Daoy (cell line): ENCODE measurements at regions not wholly inside any gene's neighbourhood (a gene's known extent, or its start where the extent isn't known, plus 50 kb on each side); places are given as distances from the start of the nearest gene placed in this dataset.
A peak's percentile ranks its signal among the peaks of the same experiment; 100 is the strongest.

Experiments used
- DNase-seq: peaks from one replicate; pipeline ENCODE4 v3.0.0-alpha.2; 2015; ENCODE audit warnings: low read depth

DNA sequence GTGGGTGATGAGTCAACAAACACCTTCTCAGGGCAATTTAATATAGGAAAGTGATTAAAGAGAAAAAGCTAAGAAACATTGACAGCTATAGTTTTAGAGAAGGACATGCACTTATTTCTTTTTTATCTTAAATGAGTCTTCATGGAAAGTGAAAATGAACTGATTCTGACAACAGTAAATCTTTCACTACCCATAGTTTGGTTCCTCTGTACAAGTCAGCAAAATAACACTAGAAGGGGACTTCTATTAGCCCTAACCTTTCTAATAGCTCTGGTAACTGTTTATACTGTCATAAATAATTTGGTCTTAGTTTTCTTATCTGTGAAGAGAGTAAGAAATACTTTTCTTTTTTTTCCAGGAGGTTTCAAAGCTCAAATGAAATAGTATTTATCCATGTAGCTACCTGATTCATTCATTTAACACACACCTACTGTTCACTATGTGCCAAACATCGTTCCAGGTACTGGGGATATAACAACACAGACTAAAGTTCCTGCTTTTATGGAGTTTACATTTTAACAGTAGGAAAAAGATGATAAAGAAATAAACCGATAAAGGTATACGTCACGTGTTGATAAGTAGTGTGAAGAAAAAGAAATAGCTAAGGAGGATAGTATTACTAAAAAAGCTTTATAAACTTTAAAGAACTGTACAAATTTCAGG is 148.2 kb downstream of the PCSK1 start:
- no peak for DNase-seq

DNA sequence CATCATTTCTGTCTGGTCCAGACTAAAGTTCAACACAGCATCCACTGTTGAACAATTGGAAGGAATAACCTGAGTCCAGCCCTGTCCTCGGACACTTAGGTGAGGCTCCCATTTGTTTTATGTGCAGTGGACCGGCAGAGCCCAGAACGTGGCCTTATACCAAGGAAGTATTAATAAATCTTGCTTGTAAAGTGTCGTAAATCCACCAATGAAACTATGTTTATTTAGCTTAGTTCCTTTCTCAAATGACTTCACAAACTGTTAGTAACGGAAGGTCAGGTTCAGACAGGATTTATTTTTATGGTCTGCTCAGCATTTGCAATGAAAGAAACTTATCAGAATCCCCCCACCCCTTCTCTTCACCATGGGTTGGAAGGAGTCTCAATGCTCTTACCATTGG is 149.5 kb downstream of the PCSK1 start:
- DNase-seq = no peak

DNA sequence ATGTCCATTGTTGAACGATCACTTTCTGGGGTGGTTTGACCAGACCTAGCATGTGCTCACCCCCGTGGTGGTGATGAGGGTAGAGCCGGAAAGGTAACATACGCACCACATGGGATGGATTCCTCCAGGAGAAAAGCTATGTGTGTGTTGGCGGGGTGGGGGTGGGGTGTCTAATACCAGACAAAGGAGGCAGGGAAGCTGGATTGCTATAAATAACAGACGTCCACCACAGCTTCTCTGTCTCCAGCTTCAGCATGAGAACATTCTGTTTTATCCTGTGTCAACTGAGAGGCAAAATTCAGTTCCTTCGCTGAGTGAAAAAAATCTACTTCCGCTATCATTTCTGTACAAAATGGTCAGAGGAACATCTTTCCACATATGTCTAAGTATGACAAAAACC is 151.0 kb downstream of the PCSK1 start:
- no peak for DNase-seq

DNA sequence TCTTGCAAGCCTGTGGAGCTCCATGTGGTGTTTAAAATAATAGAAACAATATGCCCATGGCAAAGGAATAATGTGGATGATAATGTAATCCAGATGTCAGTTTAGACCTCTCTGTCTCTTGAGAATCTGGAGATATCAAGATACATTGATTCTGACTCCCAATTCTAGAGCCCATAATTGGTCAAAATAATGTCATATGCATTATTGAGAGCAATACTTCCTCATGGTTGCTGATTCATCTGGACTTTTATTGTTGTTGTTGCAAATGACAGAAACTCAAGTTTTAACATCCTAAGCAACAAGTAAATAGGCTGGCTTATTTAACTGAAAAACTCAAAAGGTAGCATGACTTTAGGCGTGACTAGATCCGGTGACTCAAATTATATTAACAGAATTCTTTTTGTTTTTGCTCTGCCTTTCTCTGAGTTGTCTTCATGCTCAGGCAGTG is 152.1 kb downstream of the PCSK1 start:
- DNase-seq = no peak

DNA sequence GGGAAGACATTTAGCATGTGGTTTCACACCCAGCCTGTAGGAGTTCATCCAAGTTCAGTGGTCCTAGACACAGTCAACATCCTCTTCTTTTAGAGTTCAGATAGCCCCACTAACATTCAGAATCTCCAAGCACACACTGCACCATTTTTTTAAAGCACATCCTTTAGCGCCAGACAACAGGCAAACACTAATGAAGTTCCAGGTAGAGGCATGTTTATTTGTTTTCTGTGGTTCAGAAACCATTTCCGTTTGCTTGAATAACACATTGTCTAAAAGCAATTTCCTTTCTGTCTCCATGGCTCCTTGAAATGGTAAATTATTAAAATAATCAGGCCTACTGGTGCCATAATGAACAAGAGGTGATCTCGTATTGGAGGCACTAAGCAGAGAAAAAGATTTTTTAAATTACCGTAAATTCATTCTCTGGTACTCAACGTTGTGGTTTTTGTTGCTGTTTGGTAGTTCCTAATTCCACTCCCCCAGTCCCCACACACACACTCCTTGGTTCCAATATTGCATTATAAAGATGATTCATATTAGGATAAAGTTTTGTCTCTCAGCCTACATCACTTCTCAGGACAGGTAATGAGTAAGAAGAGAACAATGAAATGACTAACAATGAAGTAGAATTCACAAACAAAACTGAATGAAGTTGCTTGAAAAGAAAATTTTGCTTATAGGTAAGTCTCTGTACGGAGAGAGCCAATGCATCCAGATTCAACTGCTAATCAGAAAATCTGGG is 153.1 kb downstream of the PCSK1 start:
- DNase-seq = no peak

GRCh38 chr5:96278981-96279380 is 154.1 kb downstream of the PCSK1 start:
- no peak for DNase-seq

- DNase-seq = no peak
Observed at GRCh38 chr5:96275051-96275450, 158.0 kb downstream of the PCSK1 start.

DNA sequence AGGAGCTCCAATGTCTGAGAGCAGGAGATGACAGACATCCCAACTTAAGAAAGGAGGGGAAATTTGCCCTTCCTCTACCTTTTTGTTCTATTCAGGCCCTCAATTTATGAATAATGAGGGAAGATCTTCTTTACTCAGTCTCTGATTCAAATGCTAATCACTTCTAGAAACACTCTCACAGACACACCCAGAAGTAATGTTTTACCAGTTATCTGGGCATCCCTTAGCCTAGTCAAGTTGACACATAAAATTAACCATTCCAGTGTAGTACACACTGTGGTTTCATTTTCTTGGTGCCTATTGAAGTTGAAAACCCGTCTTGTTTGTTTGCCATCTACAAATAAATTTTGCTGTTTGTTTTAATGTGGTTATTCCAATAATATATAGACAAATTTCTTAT is 167.6 kb downstream of the PCSK1 start:
- DNase-seq = no peak

DNA sequence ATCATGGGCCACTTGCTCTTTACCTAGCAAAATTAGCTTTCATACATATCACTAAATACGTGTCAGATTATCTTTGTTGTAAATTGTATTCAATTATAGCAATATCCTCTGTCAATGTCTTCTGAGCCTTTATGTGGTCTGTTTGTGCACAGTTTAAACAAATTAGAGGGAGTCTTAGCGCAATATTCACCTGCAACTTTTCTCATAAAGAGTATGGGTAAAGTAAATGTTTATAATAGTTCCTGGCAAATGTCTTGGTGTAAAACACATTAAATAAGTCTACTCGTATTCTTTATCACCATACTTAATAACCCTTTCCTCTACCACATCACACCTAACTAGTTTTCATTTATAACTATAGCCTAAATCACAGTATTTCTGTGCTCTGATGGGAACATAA is 169.0 kb downstream of the PCSK1 start:
- no peak for DNase-seq

DNA sequence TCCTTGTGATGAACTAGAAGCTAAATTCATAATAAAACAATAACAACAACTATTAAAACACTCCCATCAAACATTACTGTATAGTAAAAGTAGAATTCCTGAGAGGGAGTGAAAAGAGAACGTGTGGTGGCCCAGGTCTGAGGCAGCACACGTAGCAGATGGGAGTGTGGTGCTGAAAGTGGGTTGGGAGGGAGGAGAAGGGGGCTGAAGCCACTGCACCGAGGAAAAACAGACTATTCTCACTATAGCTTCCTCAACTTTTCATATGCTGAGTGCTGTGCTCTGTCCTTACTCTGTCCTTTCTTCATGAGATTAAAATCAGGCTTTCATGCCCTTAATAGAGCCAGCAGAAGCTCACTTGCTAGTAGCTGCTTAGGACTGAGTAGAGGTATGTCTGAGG is 170.9 kb downstream of the PCSK1 start:
- DNase-seq = no peak

- no peak for DNase-seq
Observed at GRCh38 chr5:96260009-96260408, 173.0 kb downstream of the PCSK1 start.

DNA sequence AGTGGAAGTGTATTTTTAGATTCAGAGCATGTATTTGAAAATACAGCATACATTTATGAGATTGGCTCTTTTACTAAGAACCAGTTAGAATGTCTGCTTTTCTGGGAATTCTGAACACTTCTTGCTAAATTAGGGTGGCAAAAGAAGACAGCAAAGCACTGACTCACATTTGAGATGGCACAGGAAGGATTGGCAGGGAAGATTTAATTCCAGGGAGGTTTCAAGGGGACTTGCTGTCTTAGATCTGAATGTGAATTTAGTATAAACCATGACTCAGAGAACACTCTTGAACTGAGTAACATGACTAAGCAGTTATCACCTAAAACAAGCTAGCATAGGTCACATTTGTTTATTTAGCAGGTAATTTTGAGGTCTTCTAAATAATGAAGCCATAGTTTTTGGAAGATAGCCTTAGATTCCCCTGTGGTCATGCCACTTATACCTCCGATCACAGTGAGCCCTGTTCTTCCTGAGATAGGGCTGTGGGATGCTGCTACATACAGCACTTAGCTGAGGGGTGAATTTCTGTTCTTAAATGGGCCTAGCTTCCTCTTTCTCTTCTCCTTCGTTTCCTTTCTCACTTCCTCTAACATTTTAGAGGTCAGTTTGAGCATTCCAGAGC is 173.8 kb downstream of the PCSK1 start:
- DNase-seq = peak; percentile 46

GRCh38 chr5:96258692-96259091 is 174.4 kb downstream of the PCSK1 start:
- no peak for DNase-seq

- DNase-seq = peak; percentile 66
Observed at GRCh38 chr5:96257904-96258303, 175.1 kb downstream of the PCSK1 start.

DNA sequence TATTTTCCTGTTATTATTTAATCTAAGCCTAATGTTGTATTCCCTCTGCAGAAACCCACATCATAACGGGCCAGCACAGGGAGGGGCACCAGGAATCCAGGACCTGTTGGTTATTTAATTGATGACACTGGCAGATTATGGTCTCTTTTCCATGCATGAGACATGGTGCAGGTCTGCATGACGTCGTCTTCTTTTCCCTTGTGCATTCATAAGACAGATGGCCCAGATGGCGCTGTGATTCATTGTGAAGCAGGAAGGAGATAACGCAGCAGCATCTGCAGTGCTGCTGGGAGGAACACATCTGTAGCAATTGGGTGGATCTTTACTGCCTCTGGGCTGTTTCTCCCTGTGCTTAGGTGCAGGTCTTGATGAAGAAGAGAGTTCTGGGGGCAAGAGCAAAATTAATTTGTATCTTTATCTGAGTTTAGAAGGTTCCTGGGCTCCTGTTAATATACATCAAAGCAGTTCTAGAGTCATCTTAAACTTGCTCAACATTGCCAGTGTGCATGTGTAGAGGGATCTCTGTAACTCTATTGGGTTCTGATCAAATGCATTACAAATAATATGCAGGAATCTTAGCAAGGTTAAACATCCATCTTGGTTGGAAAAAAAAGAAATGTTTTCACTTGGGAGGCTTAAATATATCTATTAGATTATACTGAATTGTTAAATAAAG is 176.1 kb downstream of the PCSK1 start:
- DNase-seq = peak; percentile 80

- peak; percentile 68 for DNase-seq
Observed at GRCh38 chr5:96254980-96255691, 177.9 kb downstream of the PCSK1 start.

GRCh38 chr5:96253140-96253539 is 179.9 kb downstream of the PCSK1 start:
- DNase-seq = no peak

DNA sequence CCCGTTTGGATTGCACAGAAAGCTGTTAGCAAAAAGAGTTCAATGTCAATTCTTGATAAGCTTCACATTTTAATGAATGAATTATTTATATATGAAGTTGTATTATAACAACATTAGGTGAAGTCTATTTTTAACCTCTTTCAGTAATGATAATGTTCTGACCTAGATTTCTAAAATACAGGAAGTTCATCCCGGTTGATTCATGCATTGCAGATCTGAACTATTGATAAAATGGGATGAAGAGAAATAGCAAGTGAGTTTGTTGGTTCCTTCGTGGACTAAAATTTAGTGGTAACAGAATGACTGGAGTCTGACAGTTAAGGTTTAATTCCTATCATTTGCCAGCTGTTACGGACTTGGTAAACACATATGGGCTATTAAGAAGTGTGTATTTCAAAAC is 180.5 kb downstream of the PCSK1 start:
- no peak for DNase-seq

- no peak for DNase-seq
Observed at GRCh38 chr5:96250782-96251181, 182.3 kb downstream of the PCSK1 start.

GRCh38 chr5:96248131-96248530 is 184.9 kb downstream of the PCSK1 start:
- DNase-seq = no peak

DNA sequence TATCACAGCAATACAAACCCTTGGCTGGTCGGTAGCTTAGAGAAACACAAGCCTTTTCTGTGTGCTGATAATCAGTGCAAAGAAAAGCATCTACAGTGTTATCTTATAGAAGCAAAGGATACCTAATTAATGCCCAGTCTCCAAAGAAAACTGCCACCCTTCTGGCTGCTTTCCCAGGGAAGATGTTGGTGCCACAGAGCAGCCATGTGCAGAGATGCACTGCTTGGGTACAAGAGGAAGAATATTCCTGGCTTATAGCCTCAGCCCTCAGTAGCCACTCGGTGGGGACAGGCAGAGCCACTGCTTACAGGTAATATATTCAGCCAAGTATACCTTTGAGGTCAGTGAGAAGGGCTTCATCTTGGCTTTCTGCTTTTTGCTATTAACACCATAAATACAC is 185.3 kb downstream of the PCSK1 start:
- DNase-seq = no peak
